NOMO-1 treated with dmso at 0.1 percent for 144 hours (cell line): ENCODE measurements at regions not wholly inside any gene's neighbourhood (a gene's known extent, or its start where the extent isn't known, plus 50 kb on each side); places are given as distances from the start of the nearest gene placed in this dataset.
A peak's percentile ranks its signal among the peaks of the same experiment; 100 is the strongest.
"Not testable (repeated sequence)": the region's sequence is repeated elsewhere in the genome, so short reads cannot be mapped to it uniquely, and the experiment has no call there.

Experiments used
- DNase-seq: peaks from one replicate; lab custom pipeline; 2025; ENCODE audit not compliant: unreplicated experiment; lab: John Stamatoyannopoulos, UW

GRCh38 chr3:22660606-22661005 is 542.5 kb upstream of the UBE2E2 start:
- DNase-seq, result no peak

GRCh38 chr3:22661121-22661700 is 541.9 kb upstream of the UBE2E2 start:
- DNase-seq, result no peak

- no peak for DNase-seq
Observed at GRCh38 chr3:22665528-22665927, 537.6 kb upstream of the UBE2E2 start.

- DNase-seq, result no peak
Observed at GRCh38 chr3:22666736-22667135, 536.4 kb upstream of the UBE2E2 start.

- no peak for DNase-seq
Observed at GRCh38 chr3:22671848-22672247, 531.3 kb upstream of the UBE2E2 start.

- DNase-seq, result no peak
Observed at GRCh38 chr3:22684739-22685138, 518.4 kb upstream of the UBE2E2 start.

- no peak for DNase-seq
Observed at GRCh38 chr3:22685597-22685996, 517.5 kb upstream of the UBE2E2 start.

- no peak for DNase-seq
Observed at GRCh38 chr3:22691407-22691806, 511.7 kb upstream of the UBE2E2 start.

- DNase-seq, result no peak
Observed at GRCh38 chr3:22691856-22692628, 511.1 kb upstream of the UBE2E2 start.

- no peak for DNase-seq
Observed at GRCh38 chr3:22700876-22701275, 502.3 kb upstream of the UBE2E2 start.

- DNase-seq, result no peak
Observed at GRCh38 chr3:22704166-22704565, 499.0 kb upstream of the UBE2E2 start.

- DNase-seq, result no peak
Observed at GRCh38 chr3:22704571-22705354, 498.4 kb upstream of the UBE2E2 start.

- DNase-seq, result not testable (repeated sequence)
Observed at GRCh38 chr3:22706922-22707321, 496.2 kb upstream of the UBE2E2 start.

GRCh38 chr3:22713936-22714335 is 489.2 kb upstream of the UBE2E2 start:
- DNase-seq, result peak; percentile 66

- DNase-seq, result no peak
Observed at GRCh38 chr3:22714749-22715148, 488.4 kb upstream of the UBE2E2 start.

GRCh38 chr3:22720596-22720995 is 482.5 kb upstream of the UBE2E2 start:
- DNase-seq, result no peak

- DNase-seq, result no peak
Observed at GRCh38 chr3:22724420-22724819, 478.7 kb upstream of the UBE2E2 start.

GRCh38 chr3:22728406-22728805 is 474.7 kb upstream of the UBE2E2 start:
- DNase-seq, result no peak

GRCh38 chr3:22729212-22729611 is 473.9 kb upstream of the UBE2E2 start:
- DNase-seq, result no peak

- DNase-seq, result no peak
Observed at GRCh38 chr3:22729981-22730380, 473.1 kb upstream of the UBE2E2 start.

GRCh38 chr3:22730701-22731100 is 472.4 kb upstream of the UBE2E2 start:
- DNase-seq, result no peak

GRCh38 chr3:22731901-22732300 is 471.2 kb upstream of the UBE2E2 start:
- DNase-seq, result no peak
